AG10803 (cell line): ENCODE measurements at regions not wholly inside any gene's neighbourhood (a gene's known extent, or its start where the extent isn't known, plus 50 kb on each side); places are given as distances from the start of the nearest gene placed in this dataset.

Experiments
- DNase-seq: peaks from one replicate; pipeline ENCODE4 v3.0.0; 2010; ENCODE audit warnings: low read depth
- H3K4me3 ChIP-seq: 2 replicates; pipeline ENCODE4 v1.5.1; 2011; ENCODE audit warnings: mild to moderate bottlenecking, low read length, control low read depth
- TF ChIP-seq, protein P1 (sequence below): conservative IDR thresholded peaks from 2 replicates; pipeline ENCODE4 v1.5.1; 2011; ENCODE audit warnings: mild to moderate bottlenecking, low read length, control low read depth, inconsistent platforms

DNA sequence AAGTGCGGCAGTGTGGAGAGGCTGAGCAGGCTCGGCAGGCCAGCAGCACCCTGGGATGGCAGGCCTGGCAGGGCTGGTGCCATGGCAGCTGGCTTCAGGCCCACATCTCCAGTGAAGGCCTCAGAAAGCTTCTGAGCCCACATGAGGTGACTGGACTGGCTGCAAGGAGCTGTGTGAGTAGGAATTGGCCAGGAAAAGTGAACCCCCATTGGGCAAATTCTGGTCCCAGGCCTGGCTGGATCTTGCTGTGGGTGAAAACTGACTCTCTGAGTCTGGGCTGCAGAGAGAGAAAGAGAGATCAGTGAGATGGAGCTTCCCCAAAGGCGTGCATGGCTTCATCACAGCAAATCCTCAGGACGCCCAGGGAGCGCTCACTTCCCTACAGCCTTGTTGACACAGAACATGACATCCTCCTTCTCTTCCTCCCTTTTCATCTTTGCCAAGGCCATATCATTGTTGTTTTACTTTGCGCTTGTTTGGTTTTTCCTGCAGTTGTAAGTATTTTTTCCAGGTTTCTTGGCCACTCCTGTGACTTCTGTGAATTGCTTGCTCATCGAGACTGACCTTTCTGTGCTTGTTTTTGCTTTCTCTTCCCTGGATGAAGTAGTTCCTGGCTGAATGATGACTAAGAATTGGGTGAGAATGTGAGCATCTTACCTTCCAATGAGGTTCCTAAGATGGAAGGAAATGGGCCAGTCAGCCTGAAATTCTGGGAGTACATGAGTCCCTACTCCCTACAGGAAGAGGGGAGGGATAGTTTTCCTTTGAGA is 299.1 kb downstream of the TLE3 start:
- H3K4me3 ChIP-seq = no peak overlapping the region
- no peak for DNase-seq
- TF ChIP-seq, protein P1, sequence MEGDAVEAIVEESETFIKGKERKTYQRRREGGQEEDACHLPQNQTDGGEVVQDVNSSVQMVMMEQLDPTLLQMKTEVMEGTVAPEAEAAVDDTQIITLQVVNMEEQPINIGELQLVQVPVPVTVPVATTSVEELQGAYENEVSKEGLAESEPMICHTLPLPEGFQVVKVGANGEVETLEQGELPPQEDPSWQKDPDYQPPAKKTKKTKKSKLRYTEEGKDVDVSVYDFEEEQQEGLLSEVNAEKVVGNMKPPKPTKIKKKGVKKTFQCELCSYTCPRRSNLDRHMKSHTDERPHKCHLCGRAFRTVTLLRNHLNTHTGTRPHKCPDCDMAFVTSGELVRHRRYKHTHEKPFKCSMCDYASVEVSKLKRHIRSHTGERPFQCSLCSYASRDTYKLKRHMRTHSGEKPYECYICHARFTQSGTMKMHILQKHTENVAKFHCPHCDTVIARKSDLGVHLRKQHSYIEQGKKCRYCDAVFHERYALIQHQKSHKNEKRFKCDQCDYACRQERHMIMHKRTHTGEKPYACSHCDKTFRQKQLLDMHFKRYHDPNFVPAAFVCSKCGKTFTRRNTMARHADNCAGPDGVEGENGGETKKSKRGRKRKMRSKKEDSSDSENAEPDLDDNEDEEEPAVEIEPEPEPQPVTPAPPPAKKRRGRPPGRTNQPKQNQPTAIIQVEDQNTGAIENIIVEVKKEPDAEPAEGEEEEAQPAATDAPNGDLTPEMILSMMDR = no peak

DNA sequence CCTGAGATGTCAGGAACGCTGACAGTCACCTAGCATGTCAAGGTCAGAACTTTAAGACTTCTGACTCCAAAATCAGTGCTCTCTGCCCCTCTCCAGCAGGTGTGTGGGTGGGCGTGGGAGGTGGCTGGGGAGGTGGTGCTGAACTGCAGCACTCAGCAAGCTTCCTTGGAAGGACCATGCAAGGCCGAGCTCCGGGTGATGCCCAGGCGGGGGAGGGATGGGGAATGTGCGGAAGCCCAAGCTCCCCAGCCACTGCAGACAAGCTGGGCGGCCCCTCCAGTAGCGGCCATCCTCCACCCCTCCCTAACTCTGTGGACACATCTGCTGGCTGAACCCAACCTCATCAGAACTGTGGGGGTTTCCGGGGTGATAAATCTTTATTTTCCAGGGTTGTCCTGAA is 296.6 kb downstream of the TLE3 start:
- H3K4me3 ChIP-seq = no peak overlapping the region
- TF ChIP-seq, protein P1 = no peak
- no peak for DNase-seq

DNA sequence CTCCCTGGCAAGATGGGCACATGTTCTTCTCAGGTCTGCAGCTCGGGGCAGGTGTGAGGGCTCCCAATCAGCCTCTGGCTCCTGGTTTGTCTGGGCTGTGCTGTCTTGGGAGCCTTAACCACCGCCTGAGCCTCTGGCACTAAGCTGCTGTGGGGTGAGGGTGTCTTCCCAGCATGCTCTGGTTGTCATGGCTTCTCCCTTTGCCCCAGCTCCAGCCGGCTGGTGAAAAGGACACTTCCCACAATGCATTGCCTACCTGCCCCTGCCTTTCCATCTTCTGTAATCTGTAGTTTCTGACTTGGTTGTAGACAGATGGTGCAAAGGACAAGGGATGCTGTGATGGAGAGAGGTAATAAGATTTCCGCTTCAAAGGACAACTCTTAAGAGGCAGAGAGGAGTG is 295.3 kb downstream of the TLE3 start:
- no peak for DNase-seq
- H3K4me3 ChIP-seq = no peak overlapping the region
- TF ChIP-seq, protein P1 = no peak

DNA sequence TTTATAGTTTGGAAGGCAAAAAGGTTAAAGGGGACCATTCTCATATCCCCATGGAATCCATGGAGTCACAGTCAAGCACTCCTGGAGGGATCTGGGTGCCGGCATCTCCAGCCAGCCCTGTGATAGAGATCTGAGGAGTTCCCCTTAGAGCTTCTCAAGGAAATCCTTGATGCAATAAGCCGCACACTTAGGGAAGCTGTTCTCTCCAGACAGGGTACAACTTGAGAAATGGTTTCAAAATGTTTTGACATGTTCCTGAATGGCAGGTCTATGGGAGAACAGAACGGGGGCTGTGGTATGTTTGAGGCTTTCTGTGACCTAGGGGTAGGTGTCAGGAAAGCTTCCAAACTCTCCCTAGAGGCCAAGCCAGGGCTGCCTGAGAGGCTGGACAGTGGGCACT is 292.9 kb downstream of the TLE3 start:
- H3K4me3 ChIP-seq = no peak overlapping the region
- TF ChIP-seq, protein P1 = no peak
- no peak for DNase-seq

DNA sequence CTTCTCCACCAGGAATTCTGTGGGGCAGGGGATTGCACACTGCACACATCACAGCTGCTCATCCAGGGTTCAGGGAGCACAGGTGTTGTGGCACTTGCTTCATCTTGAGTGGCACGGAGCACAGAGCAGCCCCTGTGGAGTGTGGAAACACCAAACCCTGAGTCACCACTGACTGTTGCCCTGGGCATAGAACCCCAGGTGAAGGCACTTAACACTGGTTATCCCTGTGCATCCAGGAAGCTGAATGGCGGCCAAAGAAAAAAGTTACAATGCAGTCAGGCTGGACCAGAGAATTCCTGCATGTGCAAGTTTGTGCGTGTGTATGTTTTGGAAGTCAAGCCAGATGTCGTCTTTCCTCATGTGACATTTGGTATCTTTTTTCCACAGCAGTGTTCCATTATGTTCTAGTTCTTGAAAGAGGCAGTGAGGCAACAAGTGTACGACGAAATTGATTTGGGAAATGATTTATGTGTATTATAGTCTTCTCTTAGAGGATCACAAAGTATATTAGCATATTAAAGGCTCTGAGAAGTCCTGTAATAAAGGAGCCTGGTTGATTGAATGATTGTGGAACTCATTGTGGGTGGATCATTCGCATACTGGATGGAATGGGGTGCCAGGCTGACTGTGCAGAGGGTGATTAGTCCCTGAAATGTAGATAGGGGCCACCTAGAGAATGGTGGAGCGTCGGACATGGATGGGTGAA is 292.3 kb downstream of the TLE3 start:
- no peak for DNase-seq
- no peak overlapping the region for H3K4me3 ChIP-seq
- TF ChIP-seq, protein P1 = no peak

DNA sequence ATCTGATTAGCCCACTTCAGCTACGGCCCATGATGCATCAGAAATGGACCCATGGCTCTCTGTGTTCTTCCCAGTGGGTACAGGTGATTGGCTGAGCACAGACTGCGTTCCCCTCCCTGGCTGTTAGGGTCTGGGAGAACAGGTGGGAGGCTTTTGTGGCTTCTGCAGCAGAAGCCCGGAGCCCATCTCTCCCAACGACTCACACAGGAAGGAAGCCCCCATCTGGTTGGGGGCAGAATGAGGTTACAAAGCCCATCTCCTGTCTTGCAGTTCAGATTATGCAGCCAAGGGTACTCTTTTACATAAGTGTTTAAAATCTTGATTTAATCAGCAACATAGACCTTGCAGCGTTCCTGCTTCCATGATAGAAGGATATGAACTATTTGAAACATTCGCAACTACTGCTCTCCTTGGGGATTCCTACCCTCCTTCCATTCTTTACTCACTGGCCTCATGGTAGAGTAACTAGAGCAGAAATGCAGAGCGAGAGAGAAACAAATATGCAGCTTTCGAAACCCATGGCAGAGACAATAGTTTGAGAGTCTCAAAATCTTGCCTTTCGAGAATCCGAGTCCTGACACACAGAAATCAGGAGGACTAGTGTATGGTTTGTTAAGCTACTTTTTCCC is 291.3 kb downstream of the TLE3 start:
- TF ChIP-seq, protein P1 = no peak

DNA sequence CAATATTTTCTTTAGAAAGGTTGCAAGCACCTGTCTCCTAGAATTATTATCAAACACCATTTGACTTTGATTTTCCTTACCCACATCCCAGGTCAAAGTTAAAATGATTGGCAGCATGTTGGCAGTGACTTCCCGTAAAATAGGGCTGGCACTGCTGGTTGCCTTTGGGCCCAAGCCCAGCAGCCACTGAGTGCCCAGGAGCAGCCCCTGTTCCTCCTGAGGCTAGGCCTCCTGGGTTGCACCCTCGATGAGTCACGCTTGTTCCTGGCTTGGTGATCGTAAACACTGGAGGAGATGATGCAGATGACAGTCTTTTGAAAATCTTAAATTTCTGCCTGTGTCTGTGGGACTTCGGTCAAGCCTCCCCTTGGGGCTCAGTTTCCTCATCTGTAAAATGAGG is 290.0 kb downstream of the TLE3 start:
- H3K4me3 ChIP-seq = no peak overlapping the region
- TF ChIP-seq, protein P1 = no peak
- DNase-seq = peak; percentile 27

More for the DNA sequence above, 291.3 kb downstream of the TLE3 start:
- no peak for DNase-seq
- no peak overlapping the region for H3K4me3 ChIP-seq
